ENCODE measurements at regions not wholly inside any gene's neighbourhood (a gene's known extent, or its start where the extent isn't known, plus 50 kb on each side); places are given as distances from the start of the nearest gene placed in this dataset.

- CTCF ChIA-PET, result interaction anchor here (0.6 kb wide), 1 partner anchor 393 kb away, joined by 10 read pairs; no protein-coding TSS in a partner anchor
- H3K27me3 Mint-ChIP-seq (ENCODE audit: unreplicated experiment), result peaks cover 12% of the 10 kb centered on the region
- H3K27ac Mint-ChIP-seq (ENCODE audit: unreplicated experiment), result no peak overlapping the region
- H3K4me3 Mint-ChIP-seq (ENCODE audit: low read depth, unreplicated experiment), result no peak overlapping the region
- H3K9me3 Mint-ChIP-seq (ENCODE audit: low read depth, unreplicated experiment), result no peaks in the 10 kb centered on the region
- no peak for DNase-seq
- TF ChIP-seq CTCF (IDR thresholded peaks at IDR 0.05; ENCODE audit: unreplicated experiment), result no peak
- no peaks in the 10 kb centered on the region for H3K36me3 Mint-ChIP-seq (ENCODE audit: insufficient read depth, unreplicated experiment)
- BruUV-seq (replicated peaks), result no TSS peak
- no peaks in the 10 kb centered on the region for H3K4me1 Mint-ChIP-seq (ENCODE audit: low read depth, unreplicated experiment)
- intact Hi-C loops (cut with micrococcal nuclease; ENCODE audit: unreplicated experiment), result no loop called here
These were observed 74.3 kb upstream of the FAM216B start for GRCh38 chr13:42707048-42707447.

GRCh38 chr13:42707586-42707985 is 73.8 kb upstream of the FAM216B start:
- intact Hi-C loops (cut with micrococcal nuclease; ENCODE audit: unreplicated experiment), result no loop called here
- BruUV-seq (replicated peaks), result no TSS peak
- Mint-ChIP-seq H3K4me1 (ENCODE audit: low read depth, unreplicated experiment) (no peaks in the 10 kb centered on the region), H3K27me3 (ENCODE audit: unreplicated experiment) (peaks cover 6% of the 10 kb centered on the region), H3K36me3 (ENCODE audit: insufficient read depth, unreplicated experiment) (no peaks in the 10 kb centered on the region), H3K4me3 (ENCODE audit: low read depth, unreplicated experiment) (no peak overlapping the region), H3K9me3 (ENCODE audit: low read depth, unreplicated experiment) (no peaks in the 10 kb centered on the region), H3K27ac (ENCODE audit: unreplicated experiment) (no peak overlapping the region)
- TF ChIP-seq CTCF (IDR thresholded peaks at IDR 0.05; ENCODE audit: unreplicated experiment), result no peak
- CTCF ChIA-PET, result interaction anchor here (0.6 kb wide), 1 partner anchor 392 kb away, joined by 10 read pairs; no protein-coding TSS in a partner anchor
- DNase-seq, result no peak

- CTCF ChIA-PET, result no interaction called here
- no peak for TF ChIP-seq CTCF (IDR thresholded peaks at IDR 0.05; ENCODE audit: unreplicated experiment)
- intact Hi-C loops (cut with micrococcal nuclease; ENCODE audit: unreplicated experiment), result no loop called here
- Mint-ChIP-seq H3K9me3 (ENCODE audit: low read depth, unreplicated experiment) (no peaks in the 10 kb centered on the region), H3K27me3 (ENCODE audit: unreplicated experiment) (no peaks in the 10 kb centered on the region), H3K4me1 (ENCODE audit: low read depth, unreplicated experiment) (no peaks in the 10 kb centered on the region), H3K36me3 (ENCODE audit: insufficient read depth, unreplicated experiment) (no peaks in the 10 kb centered on the region), H3K27ac (ENCODE audit: unreplicated experiment) (no peak overlapping the region), H3K4me3 (ENCODE audit: low read depth, unreplicated experiment) (no peak overlapping the region)
- no peak for DNase-seq
- BruUV-seq (replicated peaks), result no TSS peak
These were observed 73.0 kb upstream of the FAM216B start for GRCh38 chr13:42708391-42708790.

GRCh38 chr13:42709276-42709675 is 72.1 kb upstream of the FAM216B start:
- Mint-ChIP-seq H3K36me3 (ENCODE audit: insufficient read depth, unreplicated experiment) (no peaks in the 10 kb centered on the region), H3K27me3 (ENCODE audit: unreplicated experiment) (no peaks in the 10 kb centered on the region), H3K4me1 (ENCODE audit: low read depth, unreplicated experiment) (no peaks in the 10 kb centered on the region), H3K27ac (ENCODE audit: unreplicated experiment) (no peak overlapping the region), H3K4me3 (ENCODE audit: low read depth, unreplicated experiment) (no peak overlapping the region), H3K9me3 (ENCODE audit: low read depth, unreplicated experiment) (no peaks in the 10 kb centered on the region)
- BruUV-seq (replicated peaks), result no TSS peak
- CTCF ChIA-PET, result no interaction called here
- intact Hi-C loops (cut with micrococcal nuclease; ENCODE audit: unreplicated experiment), result no loop called here
- no peak for DNase-seq
- TF ChIP-seq CTCF (IDR thresholded peaks at IDR 0.05; ENCODE audit: unreplicated experiment), result no peak
